Umbilical cord (tissue), 1 donor: ENCODE measurements at regions not wholly inside any gene's neighbourhood (a gene's known extent, or its start where the extent isn't known, plus 50 kb on each side); places are given as distances from the start of the nearest gene placed in this dataset.
A peak's percentile ranks its signal among the peaks of the same experiment; 100 is the strongest.
"Not testable (repeated sequence)": the region's sequence is repeated elsewhere in the genome, so short reads cannot be mapped to it uniquely, and the experiment has no call there.

Experiments
- DNase-seq: peaks from one replicate; pipeline ENCODE4 v3.0.0-alpha.2; 2015; ENCODE audit warnings: low spot score

- DNase-seq, result no peak
Measured at GRCh38 chr6:71199736-71200135, 88.9 kb upstream of the OGFRL1 start.

DNA sequence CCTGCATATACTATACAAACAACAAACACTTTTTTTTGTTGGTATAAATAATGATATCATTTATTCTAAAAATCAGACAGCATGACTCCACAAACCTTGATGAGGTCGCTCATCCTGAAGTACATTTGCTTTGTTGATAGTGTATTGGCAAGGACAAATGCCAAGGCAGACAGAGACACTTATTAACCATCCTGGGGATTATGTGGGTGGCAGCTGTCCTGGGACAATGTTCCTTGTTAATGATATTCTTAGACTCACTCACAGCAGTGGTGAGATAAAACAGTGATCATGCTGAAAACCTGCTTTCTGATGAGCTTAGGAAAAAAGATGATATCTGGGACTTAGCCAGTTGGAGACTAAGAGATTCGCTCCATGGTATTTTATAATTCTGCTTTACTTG, 85.4 kb upstream of the OGFRL1 start:
- DNase-seq, result peak; percentile 29

- no peak for DNase-seq
Measured at GRCh38 chr6:71204741-71205140, 83.9 kb upstream of the OGFRL1 start.

DNA sequence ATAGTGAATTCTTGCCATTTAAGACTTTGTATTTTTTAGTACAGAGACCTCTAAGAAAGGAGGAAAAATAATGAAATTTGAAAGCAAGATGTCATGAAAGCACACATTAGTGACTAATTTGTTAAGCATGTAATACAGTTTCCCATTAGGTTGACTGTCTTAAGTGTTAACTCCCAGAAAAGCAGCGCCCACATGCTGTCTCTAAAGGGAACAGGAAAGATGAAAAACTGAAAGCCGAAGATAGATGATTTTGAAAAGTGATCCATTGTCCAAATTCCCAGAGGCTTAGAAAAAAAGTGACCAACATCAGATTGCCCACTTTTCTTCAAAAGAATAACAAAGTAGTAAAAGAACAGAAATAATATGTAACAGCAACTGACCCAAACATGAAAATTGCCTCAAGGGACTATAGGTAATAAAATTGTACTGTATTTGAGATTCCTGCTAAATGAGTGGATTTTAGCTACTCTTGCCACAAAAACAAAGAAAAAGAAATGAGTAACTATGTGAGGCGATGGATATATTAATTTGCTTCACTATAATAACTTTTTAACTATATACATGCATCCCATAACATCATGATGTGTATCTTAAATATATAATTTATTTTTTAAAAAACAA, 83.2 kb upstream of the OGFRL1 start:
- no peak for DNase-seq

DNA sequence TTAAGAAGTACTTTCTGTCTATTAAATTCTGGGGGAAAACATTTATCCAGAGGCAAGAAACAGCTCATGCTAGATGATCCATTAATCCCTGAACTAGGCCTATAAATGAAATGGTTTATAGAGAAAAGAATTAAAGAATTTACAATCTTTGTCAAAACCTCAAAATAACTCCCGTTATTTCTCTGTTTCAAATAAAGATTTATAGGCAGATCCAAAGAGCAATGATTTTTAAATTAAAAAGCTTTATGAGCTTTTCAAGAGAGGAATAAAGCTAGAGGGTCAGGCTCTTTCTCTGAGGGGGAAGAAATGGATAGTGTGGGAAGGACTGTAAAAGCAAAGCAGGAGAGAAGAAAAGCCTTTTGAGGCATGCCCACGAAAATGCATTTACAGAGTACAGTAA, 82.5 kb upstream of the OGFRL1 start:
- DNase-seq, result peak; percentile 19

GRCh38 chr6:71209206-71209605, 79.4 kb upstream of the OGFRL1 start:
- no peak for DNase-seq

- DNase-seq, result no peak
Measured at GRCh38 chr6:71209626-71210025, 79.0 kb upstream of the OGFRL1 start.

DNA sequence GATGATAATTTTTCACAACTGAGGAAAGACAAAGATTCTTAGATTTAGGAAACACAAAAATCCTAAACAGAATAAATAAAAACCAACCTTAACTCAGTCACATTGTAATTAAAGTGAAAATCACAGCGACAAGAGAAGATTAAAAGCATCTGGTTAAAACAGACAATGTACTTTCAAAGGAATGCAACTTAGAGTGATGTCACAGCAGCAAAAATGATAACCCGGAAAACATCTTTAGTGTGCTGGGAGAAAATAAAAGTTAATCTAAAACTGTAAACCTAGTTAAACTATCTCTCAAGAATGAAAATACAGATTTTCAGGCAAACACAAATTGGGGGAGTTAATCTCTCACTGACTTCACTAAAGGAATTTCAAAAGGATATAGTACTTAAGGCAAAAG, 76.8 kb upstream of the OGFRL1 start:
- DNase-seq, result no peak

GRCh38 chr6:71220466-71220865, 68.1 kb upstream of the OGFRL1 start:
- no peak for DNase-seq

DNA sequence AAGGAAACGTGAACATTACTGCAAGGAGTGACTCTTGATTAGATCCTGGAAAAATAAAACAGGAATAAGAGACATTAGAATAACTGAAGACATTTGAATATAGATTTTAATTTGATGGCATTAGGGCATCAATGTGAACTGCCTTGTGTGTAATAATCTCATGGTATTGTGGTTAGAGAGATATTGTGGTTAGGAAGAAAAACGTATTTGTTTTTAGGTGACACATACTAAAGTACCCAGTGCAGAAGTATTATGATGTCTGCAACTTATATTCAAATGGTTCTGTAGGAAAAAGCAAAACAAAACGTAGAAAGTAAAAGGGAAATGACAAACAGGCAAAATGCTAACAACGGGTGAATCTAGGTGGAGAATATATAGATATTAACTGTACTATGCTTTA, 65.9 kb upstream of the OGFRL1 start:
- no peak for DNase-seq

DNA sequence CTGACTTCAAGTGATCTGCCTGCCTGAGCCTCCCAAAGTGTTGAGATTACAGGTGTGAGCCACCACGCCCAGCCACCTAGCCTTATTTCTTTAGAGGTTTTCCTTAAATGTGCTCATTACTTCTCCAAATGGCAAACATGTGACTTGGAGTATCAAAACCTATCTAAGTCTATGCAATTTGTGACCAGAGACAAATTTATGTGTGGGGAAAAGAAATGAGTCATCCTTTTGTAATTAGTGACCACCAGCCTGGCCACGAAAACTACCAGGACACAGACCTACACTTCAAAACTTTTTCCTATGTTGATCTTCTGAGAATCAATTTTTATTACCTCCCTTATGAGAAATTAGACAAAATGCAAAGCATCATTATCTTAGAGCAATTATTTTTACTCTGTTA, 64.6 kb upstream of the OGFRL1 start:
- no peak for DNase-seq

GRCh38 chr6:71226151-71226550, 62.5 kb upstream of the OGFRL1 start:
- DNase-seq, result no peak

DNA sequence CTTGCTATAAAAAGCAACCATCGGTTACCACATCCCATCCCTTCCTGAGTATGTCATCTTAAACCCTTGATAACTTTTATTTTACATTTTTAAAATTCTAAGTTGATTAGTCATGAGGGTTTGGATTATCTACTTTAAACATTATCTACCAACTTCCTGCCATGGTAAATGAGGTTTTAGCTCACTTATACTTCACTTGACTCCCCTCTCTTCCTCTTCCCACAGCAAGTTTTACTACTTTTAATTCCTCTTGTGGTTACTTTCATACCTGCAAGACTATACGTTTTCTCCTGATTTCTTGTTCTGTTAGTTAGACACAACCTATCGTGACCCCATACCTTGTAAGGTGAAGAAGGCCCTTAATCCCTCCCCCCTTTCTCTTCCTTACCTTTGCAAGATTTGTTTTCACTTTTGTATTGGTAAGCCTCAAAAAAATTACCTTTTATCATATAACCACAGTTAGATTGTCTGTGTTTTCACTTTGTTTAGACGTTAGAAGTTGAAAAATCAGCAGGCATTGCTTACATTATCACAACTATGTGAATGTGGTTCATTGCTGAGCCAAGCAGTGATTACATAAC, 60.1 kb upstream of the OGFRL1 start:
- no peak for DNase-seq

GRCh38 chr6:71229477-71229876, 59.1 kb upstream of the OGFRL1 start:
- no peak for DNase-seq

DNA sequence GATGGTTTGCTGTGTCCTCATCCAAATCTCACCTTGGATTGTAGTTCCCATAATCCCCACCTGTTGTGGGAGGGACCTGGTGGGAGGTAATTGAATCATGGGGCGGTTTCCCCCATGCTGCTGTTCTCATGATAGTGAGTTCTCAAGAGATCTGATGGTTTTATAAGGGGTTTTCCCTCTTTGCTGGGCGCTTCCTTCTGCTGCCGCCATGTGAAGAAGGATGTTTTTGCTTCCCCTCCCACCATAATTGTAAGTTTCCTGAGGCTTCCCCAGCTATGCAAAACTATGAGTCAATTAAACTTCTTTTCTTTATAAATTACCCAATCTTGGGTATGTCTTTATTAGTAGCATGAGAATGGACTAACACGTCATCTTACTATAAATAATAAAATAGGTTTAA, 55.7 kb upstream of the OGFRL1 start:
- not testable (repeated sequence) for DNase-seq

GRCh38 chr6:71236926-71237434, 51.6 kb upstream of the OGFRL1 start:
- no peak for DNase-seq

- no peak for DNase-seq
Measured at GRCh38 chr6:71238351-71238750, 50.3 kb upstream of the OGFRL1 start.
